ENCODE measurements at regions not wholly inside any gene's neighbourhood (a gene's known extent, or its start where the extent isn't known, plus 50 kb on each side); places are given as distances from the start of the nearest gene placed in this dataset.

DNA sequence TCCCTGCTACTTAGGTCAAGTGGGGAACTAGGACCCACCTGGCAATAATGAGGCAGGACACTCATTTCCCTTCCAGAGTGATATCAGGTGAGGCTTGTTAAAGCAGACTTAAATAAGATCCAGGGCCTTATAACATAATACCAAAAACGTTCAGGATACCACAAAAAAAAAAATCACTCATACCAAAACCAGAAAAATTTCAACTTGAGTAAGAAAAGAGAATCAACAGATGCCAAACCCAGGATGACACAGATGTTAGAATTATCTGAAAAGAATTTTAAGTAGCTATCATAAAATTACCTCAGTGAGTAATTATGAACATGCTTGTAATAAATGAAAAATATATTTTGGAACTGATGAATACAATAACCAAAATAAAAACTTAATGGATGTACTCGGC, 255.6 kb upstream of the OSR1 start:
- TF ChIP-seq MYC (IDR thresholded peaks at IDR 0.05; ENCODE audit: low read depth, low read length), result no peak
- TF ChIP-seq, protein P1, sequence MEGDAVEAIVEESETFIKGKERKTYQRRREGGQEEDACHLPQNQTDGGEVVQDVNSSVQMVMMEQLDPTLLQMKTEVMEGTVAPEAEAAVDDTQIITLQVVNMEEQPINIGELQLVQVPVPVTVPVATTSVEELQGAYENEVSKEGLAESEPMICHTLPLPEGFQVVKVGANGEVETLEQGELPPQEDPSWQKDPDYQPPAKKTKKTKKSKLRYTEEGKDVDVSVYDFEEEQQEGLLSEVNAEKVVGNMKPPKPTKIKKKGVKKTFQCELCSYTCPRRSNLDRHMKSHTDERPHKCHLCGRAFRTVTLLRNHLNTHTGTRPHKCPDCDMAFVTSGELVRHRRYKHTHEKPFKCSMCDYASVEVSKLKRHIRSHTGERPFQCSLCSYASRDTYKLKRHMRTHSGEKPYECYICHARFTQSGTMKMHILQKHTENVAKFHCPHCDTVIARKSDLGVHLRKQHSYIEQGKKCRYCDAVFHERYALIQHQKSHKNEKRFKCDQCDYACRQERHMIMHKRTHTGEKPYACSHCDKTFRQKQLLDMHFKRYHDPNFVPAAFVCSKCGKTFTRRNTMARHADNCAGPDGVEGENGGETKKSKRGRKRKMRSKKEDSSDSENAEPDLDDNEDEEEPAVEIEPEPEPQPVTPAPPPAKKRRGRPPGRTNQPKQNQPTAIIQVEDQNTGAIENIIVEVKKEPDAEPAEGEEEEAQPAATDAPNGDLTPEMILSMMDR (IDR thresholded peaks at IDR 0.05; ENCODE audit: low read depth, low read length), result no peak
- TF ChIP-seq, protein P2, sequence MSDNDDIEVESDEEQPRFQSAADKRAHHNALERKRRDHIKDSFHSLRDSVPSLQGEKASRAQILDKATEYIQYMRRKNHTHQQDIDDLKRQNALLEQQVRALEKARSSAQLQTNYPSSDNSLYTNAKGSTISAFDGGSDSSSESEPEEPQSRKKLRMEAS (IDR thresholded peaks at IDR 0.05; ENCODE audit: low read depth, low read length), result no peak
